GM12872 (cell line): ENCODE measurements at regions not wholly inside any gene's neighbourhood (a gene's known extent, or its start where the extent isn't known, plus 50 kb on each side); places are given as distances from the start of the nearest gene placed in this dataset.

Source experiments
- TF ChIP-seq, protein P1 (sequence below): IDR thresholded peaks from 3 replicates; pipeline ENCODE4 v1.5.1; 2011; ENCODE audit warnings: low read depth, mild to moderate bottlenecking, low read length, moderate library complexity; ENCODE audit not compliant: insufficient read depth

DNA sequence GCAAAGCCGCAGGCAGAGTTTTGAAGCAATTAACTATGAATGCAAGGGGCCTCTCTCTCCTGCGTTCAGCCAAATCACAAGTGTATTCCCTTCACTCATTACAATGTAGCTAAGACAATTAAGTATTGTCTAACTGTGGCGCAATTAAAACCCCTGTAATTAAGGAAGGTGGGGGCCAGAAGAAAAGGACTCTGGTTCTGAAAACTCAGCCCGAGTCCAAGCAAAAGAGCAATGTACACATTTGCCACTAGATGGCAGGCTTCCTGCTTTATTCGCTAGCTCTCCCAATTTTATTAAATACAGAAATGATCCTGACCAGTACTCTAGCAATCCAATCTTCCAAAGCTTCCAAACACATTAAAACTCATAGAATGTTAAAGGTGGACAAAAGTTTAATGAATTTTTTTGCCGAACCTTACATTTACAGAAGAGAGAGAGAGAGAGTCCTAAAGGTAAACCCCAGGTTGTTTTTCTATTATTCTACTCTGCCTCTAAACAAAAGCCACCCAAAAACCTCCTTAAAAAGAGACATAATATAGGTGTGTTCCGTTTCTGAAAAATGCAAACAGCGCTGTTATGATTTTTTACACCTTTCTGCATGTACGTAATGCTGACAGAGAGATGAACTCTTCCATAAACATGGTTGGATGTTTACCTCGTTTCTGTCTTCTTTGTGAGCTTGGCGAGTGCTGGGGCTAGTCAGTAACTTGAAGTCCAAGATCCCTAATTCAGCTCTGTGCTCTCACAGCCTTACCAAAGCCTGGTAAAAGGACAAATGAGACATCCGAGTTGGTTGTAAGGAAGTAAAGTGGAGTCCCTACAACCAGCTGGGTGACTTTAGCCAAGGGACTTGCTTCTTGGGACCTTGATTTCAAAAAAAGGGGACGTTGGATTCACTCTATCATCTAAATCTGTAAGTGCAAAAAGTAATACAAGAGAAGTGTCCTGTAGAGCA lies 50.9 kb upstream of the VASH1 start:
- TF ChIP-seq, protein P1, sequence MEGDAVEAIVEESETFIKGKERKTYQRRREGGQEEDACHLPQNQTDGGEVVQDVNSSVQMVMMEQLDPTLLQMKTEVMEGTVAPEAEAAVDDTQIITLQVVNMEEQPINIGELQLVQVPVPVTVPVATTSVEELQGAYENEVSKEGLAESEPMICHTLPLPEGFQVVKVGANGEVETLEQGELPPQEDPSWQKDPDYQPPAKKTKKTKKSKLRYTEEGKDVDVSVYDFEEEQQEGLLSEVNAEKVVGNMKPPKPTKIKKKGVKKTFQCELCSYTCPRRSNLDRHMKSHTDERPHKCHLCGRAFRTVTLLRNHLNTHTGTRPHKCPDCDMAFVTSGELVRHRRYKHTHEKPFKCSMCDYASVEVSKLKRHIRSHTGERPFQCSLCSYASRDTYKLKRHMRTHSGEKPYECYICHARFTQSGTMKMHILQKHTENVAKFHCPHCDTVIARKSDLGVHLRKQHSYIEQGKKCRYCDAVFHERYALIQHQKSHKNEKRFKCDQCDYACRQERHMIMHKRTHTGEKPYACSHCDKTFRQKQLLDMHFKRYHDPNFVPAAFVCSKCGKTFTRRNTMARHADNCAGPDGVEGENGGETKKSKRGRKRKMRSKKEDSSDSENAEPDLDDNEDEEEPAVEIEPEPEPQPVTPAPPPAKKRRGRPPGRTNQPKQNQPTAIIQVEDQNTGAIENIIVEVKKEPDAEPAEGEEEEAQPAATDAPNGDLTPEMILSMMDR: peak; percentile 76
